Heart left ventricle (tissue), 16 donors: ENCODE measurements at regions not wholly inside any gene's neighbourhood (a gene's known extent, or its start where the extent isn't known, plus 50 kb on each side); places are given as distances from the start of the nearest gene placed in this dataset.

Experiments used
- ATAC-seq, 4 donors: fragments of 200-7000 bp; cut with Tn5 transposase; one replicate each; pipeline ENCODE4 v1.9.1; 2020 to 2022; ENCODE audit warnings: moderate library complexity in 4 of 4, mild to moderate bottlenecking in 3 of 4, moderate number of reproducible peaks in 1 of 4
- DNase-seq, 5 donors: peaks; one replicate each; pipeline ENCODE4 v3.0.0-alpha.2; 2020
- H3K27ac ChIP-seq, 12 donors: fragments of 200-600 bp; sonication (generic) in 4 of 12; one replicate each; pipeline versions ENCODE4 v1.5.0 to v1.8.0; 2016 to 2022; ENCODE audit warnings: mild to moderate bottlenecking in 2 of 12
- H3K27me3 ChIP-seq, 9 donors: fragments of 200-600 bp; sonication (generic) in 2 of 9; one replicate each; pipeline versions ENCODE4 v1.5.1 to v1.8.0; 2016 to 2022; ENCODE audit warnings: mild to moderate bottlenecking in 3 of 9
- H3K36me3 ChIP-seq, 9 donors: fragments of 200-600 bp; sonication (generic) in 2 of 9; one replicate each; pipeline versions ENCODE4 v1.5.0 to v1.8.0; 2018 to 2022; ENCODE audit warnings: mild to moderate bottlenecking in 2 of 9
- H3K4me1 ChIP-seq, 12 donors: fragments of 200-600 bp; sonication (generic) in 4 of 12; one replicate each; pipeline versions ENCODE4 v1.5.0 to v1.8.0; 2016 to 2022; ENCODE audit warnings: mild to moderate bottlenecking in 3 of 12
- H3K4me3 ChIP-seq, 12 donors: fragments of 200-600 bp; sonication (generic) in 4 of 12; one replicate each; pipeline versions ENCODE4 v1.5.0 to v1.8.0; 2017 to 2022; ENCODE audit warnings: mild to moderate bottlenecking in 9 of 12, moderate library complexity in 4 of 12
- H3K9me3 ChIP-seq, 12 donors: fragments of 200-600 bp; sonication (generic) in 4 of 12; one replicate each; pipeline versions ENCODE4 v1.5.0 to v1.8.0; 2016 to 2022; ENCODE audit warnings: mild to moderate bottlenecking in 1 of 12
- CTCF ChIP-seq, 12 donors: fragments of 200-600 bp; sonication (generic) in 4 of 12; IDR thresholded peaks; one replicate each; pipeline versions ENCODE4 v1.5.0 to v1.8.0; 2018 to 2022; ENCODE audit warnings: antibody characterized with exemption in 12 of 12, mild to moderate bottlenecking in 5 of 12
- POLR2A ChIP-seq, 2 donors: fragments of 450-650 bp; IDR thresholded peaks; one replicate each; pipeline ENCODE4 v1.6.1; 2017; ENCODE audit warnings: antibody characterized with exemption in 2 of 2, mild to moderate bottlenecking in 2 of 2, moderate library complexity in 2 of 2
- WGBS, 4 donors: extraction: QIAGEN DNeasy Blood & Tissue Kit in 2 of 4; methylation state at CpG; one replicate each; pipeline versions ENCODE4 v1.1.5 to v1.1.7; 2013 to 2018; 5-methylcytosine and 5-hydroxymethylcytosine counted together
- intact Hi-C, 10 donors: fragments of 100-400 bp; cut with DNase I; formaldehyde crosslinking; loops; one replicate each; pipeline versions ENCODE4 v1.11.1 to v1.14.2; 2022
- donor health status: ischemic (EF 13 %, LVEDD 7.1; RV severe dilation, severe dysfunction).
- donor health status: healthy with polysubstance abuse.
- donor health status: DM: no; HTN: yes; CAD: no.
- donor health status: DM: no; HTN: no; CAD: no.
- donor health status: ischemic (EF 25% LVEDD 6.9; RV normal size, moderate dysfunction).
- donor health status: ischemic (EF 25% LVEDD 5.7; RV mildly dilated, moderate dysfunction).
- donor health status: healthy.
- donor health status: DM: yes; HTN: yes; CAD: no.
- donor health status: ischemic (EF 35%, LVEDD 5.7; RV mildly dilated, moderate dysfunction).
- donor health status: nonischemic (EF 11% LVEDD 7.7; RV severe dilation, severe dysfunction).
- donor health status: DM: yes; HTN: yes; CAD: no.
- donor health status: PGD.
- donor health status: ischemic (EF 29% LVEDD 5.4; RV normal size, mild dysfunction).
- donor health status: nonischemic (EF 23%, LVEDD 6.1; RV moderate dilation, normal function).

DNA sequence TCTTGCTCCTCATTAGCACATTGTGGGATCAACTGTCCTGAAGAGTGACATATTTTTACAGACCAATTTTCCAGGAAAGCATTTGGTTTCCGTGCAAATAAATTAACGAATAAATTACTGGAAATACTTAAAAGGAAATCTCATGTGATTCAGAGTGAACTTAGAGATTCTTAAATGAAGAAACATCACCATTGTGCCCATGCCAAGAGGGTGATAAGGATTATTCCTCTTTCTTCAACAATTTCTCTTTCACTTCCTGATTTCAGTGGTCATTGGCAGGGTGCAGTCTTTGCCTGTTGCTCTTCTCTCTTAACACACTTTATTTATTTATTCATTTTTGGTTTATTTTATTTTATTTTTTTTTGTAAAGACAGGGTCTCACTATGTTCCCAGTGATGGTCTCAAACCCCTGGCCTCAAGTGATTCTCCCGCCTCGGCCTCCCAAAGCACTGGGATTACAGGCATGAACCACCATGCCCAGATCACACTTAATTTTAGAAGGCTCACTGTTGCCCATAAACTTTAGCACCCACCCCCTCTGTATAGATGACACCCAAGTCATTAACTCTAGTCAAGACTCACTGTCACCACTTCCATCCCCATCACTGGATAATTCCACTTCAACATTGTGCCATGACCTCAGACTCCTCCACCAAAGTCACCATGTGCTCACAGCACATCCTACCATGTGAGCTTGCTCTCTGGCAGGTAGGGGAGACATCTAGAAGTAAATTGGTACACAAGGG, 92.6 kb upstream of the CERS6 start:
- TF ChIP-seq CTCF (IDR thresholded peaks at IDR 0.05) = no peak
- TF ChIP-seq POLR2A (IDR thresholded peaks at IDR 0.05) = no peak
- no peaks in the 10 kb centered on the region for H3K27me3 ChIP-seq
- no peak overlapping the region for H3K4me3 ChIP-seq
- no peaks in the 10 kb centered on the region for H3K9me3 ChIP-seq
- WGBS, 4 donors = 87 to 93% (median 89%) methylated on average over 4 of the region's 4 CpGs
- peak overlapping the region in 1 of 12 donors; percentile 40 for H3K27ac ChIP-seq
- no peak for DNase-seq
- no peaks in the 10 kb centered on the region for H3K36me3 ChIP-seq
- intact Hi-C loops = no loop called here
- ATAC-seq = no peak
- peaks cover 0 to 10% (median 0%) of the 10 kb centered on the region in 12 donors for H3K4me1 ChIP-seq

- WGBS, 4 donors = 86 to 97% (median 93%) methylated on average over 6 of the region's 6 CpGs
- no peak overlapping the region for H3K4me3 ChIP-seq
- H3K27ac ChIP-seq = no peak overlapping the region
- no peaks in the 10 kb centered on the region for H3K9me3 ChIP-seq
- intact Hi-C loops = no loop called here
- H3K36me3 ChIP-seq = no peaks in the 10 kb centered on the region
- no peak for ATAC-seq
- H3K27me3 ChIP-seq = no peaks in the 10 kb centered on the region
- TF ChIP-seq POLR2A (IDR thresholded peaks at IDR 0.05) = no peak
- no peak for TF ChIP-seq CTCF (IDR thresholded peaks at IDR 0.05)
- H3K4me1 ChIP-seq = peaks cover 0 to 10% (median 0%) of the 10 kb centered on the region in 12 donors
- DNase-seq = no peak
Measured at GRCh38 chr2:168365094-168365621, 90.9 kb upstream of the CERS6 start.

- peaks cover 0 to 4% (median 0%) of the 10 kb centered on the region in 12 donors for H3K4me1 ChIP-seq
- H3K36me3 ChIP-seq = no peaks in the 10 kb centered on the region
- WGBS, 4 donors = 94 to 97% (median 96%) methylated on average over 2 of the region's 2 CpGs
- intact Hi-C loops = no loop called here
- H3K4me3 ChIP-seq = no peak overlapping the region
- peaks cover 0 to 21% (median 0%) of the 10 kb centered on the region in 12 donors for H3K9me3 ChIP-seq
- no peak overlapping the region for H3K27ac ChIP-seq
- DNase-seq = no peak
- no peak for TF ChIP-seq CTCF (IDR thresholded peaks at IDR 0.05)
- no peak for TF ChIP-seq POLR2A (IDR thresholded peaks at IDR 0.05)
- H3K27me3 ChIP-seq = no peaks in the 10 kb centered on the region
- ATAC-seq = no peak
Measured at GRCh38 chr2:168369031-168369430, 87.0 kb upstream of the CERS6 start.

GRCh38 chr2:168371273-168372019, 84.6 kb upstream of the CERS6 start:
- Histone ChIP-seq H3K4me1 (no peaks in the 10 kb centered on the region), H3K27me3 (no peaks in the 10 kb centered on the region), H3K27ac (no peak overlapping the region), H3K4me3 (no peak overlapping the region), H3K36me3 (no peaks in the 10 kb centered on the region), H3K9me3 (peaks cover 0 to 29% (median 2%) of the 10 kb centered on the region in 12 donors)
- ATAC-seq (no peak), DNase-seq (no peak)
- no peak for TF ChIP-seq CTCF (IDR thresholded peaks at IDR 0.05)
- TF ChIP-seq POLR2A (IDR thresholded peaks at IDR 0.05) = no peak
- intact Hi-C loops = no loop called here
- WGBS, 4 donors = 83 to 86% (median 86%) methylated on average over 4 of the region's 4 CpGs
